Hypothalamus (tissue), 51 donors: ENCODE measurements at regions not wholly inside any gene's neighbourhood (a gene's known extent, or its start where the extent isn't known, plus 50 kb on each side); places are given as distances from the start of the nearest gene placed in this dataset.
"Not testable (repeated sequence)": the region's sequence is repeated elsewhere in the genome, so short reads cannot be mapped to it uniquely, and the experiment has no call there.

ENCODE experiments used
- DNase-seq, 51 donors: peaks; one replicate each; lab custom pipeline; 2025; lab: John Stamatoyannopoulos, UW

DNA sequence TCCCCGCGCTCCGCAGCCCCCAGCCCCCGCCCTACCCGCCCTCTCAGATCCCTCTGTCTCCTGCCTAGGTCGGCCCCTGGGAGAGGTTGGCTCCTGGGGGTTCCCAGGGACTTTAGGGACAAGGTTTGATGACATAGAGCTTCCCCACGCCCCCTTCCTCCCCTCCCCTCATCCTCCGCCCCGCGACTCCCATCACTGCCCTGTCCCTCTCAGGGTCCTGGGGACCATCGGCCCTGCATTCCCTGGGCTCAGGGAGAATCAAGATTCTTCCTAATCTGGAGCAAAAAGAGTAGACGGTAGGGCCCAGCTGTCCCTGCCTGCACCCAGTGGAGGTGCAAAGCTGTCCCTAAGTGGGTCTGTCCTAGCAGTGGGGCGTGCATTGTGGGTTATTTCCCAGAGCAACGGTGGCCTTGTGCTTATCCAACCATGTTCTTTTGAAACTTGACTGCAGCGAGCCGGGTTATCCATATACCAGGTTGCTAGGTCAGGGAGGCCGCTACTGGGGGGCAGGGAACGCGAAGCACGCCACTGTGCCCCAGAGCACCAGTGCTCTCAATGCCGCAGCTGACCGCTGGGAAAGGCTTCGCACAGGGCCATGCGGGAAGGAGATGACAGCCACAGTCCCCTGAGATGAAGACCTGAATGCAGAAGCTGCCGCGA lies 124.4 kb upstream of the PRMT8 start:
- DNase-seq: no peak

DNA sequence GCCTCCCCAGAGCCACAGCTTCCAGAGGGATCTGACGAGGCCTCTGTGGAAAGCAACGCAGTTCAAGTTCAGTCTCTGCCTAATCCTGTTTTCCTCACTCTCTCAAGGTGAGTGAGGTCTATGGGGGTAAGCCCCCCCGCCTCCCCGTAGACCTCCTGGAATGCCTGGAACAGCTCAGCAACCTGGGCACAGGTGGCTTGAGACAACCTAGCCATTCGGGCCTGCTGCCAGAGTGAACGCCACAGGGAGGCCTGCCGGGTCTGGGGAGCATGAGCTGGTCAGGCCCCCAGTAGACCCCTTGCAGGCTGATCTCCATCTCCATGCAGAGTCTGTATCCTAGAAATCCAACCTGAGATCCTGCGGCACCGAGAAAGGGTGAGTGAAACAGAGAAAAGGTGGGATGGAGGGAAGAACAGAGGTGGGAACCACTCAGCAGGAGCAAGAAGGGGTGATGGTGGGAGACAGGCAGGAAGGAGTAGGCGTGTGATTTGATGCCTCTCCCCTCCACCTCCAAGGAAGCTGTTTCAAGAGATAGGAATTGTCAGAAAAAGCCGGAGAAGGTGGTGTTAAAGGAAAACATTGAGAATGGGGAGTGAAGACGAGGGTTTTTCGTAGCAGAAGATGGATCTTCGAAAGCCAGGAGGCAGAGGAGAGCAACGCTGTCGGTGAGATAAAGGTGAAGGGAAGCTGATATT lies 123.1 kb upstream of the PRMT8 start:
- DNase-seq: no peak

DNA sequence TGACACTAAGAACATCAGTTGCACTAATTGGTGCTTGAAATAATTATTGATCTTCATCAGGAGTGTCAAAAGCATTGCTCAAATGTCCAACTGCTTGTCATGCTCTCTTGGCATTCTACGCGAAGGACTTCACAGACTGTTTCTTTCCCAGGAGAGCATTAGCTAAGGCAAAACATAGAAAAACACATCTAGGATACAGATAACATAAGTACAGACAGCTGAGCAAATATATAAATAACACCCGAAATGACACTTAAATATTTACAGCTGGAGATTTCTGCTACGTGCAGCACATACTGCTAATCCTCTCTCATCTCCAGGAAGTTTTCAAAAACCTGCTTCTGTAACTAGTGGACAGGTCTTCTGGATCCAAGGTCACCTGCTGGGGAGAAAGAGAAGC lies 120.0 kb upstream of the PRMT8 start:
- DNase-seq: no peak

DNA sequence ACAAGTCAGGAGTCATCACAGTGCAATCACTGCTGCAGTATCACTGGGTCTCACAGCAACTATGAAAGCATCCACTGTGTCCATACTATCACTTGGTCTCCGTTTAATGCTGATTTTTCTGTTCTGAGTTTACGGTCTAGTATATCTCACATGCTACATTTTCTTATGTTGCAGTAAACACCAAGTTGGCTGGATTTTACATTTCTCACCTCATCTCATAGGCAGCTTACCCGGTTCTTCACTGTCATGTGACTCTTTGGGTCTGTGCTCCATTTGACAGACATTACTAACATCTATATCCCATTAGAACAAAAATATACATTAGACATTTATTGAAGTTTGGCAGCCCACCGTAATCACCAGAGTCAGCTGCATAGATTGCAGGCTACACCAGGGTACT lies 115.7 kb upstream of the PRMT8 start:
- DNase-seq: no peak

DNA sequence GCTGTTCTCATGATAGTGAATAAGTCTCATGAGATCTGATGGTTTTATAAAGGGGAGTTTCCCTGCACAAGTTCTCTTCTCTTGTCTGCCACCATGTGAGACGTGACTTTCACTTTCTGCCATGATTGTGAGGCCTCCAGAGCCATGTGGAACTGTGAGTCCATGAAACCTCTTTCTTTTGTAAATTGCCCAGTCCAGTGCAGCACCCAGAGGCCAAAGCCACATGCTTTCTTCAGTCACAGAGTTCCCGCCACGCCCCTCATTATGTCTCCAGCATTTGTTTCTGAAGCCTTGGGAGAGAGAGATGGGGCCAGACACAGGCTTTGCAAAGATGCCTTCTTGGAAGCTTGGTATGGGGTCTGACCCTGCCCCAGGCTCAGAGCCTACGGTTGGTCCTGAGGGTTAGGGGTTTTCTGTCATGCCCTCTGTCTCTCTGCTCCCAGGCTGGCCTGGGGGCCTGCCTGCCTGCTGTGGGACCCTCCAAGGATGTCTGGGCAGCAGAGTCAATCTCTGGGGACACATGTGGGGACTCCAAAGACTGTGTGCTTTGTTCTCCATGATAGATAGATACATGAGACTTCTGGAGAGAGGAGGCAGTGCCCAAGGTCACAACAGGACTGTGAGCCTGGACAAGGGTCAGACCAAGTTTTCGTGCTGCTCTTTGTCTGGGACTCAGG lies 114.1 kb upstream of the PRMT8 start:
- DNase-seq: no peak

DNA sequence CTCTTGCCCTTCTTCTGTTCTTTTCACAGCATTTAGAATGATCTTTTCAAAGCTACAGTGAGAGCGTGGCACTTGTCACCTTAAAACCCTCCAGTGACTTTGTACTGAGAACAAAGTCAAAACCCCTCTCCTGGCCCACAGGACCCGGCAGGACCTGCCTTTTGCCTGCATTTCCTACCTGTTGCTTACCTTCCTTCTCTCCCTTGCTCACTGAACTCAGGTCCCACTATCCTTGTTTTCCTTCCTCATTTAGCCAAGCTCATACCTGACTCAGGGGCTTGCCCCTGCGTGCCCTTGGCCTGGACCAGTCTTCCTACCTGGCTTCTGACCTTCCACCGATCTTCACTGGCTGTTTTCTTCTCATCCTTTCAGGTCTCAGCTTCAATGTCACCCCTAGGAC lies 112.3 kb upstream of the PRMT8 start:
- DNase-seq: no peak

DNA sequence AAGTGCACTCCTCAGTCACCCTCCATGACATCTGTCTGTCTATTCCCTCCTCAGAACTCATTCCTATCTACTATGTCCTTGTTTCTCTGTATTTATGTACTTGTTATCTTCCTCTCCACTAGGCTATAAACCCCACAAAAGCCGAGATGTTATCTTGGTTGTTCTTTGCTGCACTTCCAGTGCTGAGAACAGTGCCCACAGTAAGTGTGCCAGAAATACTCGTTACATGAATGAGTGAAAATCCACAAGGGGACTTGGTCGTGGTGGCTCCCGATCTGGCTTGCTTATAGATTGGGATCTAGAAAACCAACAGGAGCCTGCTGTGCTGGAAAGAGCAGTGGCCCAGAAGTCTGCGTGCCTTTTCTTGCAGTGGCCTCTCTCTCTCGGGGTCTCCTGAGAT lies 111.9 kb upstream of the PRMT8 start:
- no peak for DNase-seq

DNA sequence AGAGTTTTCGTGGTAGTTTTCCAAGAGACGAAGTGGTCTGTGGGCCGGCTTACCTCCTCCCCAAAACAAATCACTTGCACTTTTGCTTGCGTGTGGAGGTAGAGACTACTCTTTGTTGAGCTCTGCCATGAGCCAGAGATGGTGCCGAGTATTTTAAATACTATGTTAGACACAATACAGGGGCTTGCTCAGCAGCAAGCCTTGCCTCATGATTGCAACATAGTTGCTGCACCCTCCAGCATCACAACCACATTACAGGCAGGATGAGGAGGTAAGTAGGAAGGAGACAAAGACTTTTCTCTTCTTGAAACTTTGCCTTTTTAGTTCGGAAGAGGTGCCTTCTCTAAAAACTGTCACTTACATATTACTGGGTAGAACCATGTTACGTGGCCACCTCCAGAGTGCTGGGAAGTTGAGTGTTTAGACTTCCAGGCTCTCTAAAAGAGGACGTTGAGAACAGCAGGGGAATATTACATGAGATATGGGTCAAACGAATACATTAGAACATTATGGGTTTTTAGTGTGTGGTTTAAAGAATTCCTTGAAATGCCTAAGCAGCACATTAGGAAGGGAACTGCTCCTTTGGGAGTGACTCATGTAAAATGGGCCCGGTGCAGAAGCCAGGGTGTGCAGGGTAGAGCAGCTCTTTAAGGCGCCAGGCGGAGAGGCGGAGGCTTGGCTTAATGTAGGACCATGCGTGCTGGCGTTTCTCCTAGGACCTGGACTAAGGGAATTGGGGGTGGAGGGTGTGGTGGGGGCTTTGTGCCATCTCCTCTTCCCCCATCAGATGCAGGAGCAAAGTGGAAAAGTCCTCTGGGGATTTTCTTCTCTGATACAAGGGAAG lies 110.6 kb upstream of the PRMT8 start:
- DNase-seq: no peak

DNA sequence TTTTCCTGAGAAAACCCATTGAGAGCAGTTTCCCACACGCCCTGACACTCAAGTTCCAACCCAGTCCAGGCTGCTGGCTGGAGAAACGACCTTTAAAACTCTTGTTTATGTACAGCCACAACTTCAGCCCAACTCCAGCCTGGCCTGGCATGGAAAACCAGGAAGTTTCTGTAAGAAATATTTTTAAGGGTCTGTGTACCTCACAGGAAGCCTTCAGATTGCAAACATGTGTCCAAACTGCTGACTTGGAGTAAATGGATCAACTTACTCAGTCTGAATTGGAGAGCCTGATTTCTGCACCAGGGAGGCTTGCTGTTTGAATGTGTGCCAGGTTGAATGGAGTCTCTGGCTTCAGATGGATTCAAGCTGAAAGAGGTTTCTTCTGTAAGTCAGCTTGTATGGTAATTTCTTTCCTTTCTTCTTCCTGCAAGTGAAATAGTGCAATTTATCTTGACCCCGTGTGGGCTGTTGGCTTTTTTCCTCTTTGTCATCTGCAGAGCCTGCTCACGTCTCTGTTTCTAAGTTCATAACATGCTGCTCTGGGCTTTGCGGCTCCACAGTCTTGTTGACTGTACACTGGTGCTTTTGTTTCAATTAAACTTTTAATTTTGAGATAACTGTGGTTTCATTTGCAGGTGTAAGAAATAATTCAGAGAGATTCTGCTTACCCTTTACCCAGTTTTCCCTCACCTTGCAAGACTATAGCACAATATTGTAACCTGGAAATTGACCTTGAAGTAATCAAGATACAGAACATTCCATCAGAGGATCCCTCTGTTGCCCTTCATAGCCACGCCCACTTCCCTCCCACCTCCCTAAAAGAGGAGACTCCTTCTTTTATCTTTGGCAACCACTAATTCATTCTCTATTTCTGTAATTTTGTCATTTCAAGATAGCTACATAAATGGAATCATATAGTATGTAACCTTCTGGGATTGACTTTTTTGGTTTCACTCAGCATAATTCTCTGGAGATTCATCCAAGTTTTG lies 109.7 kb upstream of the PRMT8 start:
- DNase-seq: no peak

DNA sequence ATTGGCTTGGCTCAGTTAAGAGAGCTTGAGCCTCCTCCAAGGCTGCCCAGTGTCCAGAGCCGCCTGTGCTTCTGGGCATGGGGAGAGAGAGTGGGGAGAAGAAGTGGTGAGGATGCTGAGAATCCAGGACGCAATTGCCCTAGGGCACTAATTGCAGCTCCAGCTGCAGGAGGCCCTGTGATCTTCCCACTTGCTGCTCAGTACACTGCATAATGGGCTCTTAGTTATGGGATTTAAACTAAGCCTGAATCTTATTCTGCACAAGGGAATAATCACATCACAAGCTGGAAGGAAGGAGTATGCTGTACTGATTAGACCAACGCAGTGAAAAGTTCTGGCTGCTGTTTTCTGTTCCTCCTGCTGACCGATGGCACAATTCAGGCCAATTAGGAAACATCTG lies 101.0 kb upstream of the PRMT8 start:
- no peak for DNase-seq

DNA sequence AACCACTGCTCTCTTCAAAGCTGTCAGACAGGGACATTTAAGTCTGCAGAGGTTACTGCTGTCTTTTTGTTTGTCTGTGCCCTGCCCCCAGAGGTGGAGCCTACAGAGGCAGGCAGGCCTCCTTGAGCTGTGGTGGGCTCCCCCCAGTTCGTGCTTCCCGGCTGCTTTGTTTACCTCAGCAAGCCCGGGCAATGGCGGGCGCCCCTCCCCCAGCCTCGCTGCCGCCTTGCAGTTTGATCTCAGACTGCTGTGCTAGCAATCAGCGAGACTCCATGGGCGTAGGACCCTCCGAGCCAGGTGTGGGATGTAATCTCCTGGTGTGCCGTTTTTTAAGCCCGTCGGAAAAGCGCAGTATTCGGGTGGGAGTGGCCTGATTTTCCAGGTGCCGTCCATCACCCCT lies 93.4 kb upstream of the PRMT8 start:
- not testable (repeated sequence) for DNase-seq

DNA sequence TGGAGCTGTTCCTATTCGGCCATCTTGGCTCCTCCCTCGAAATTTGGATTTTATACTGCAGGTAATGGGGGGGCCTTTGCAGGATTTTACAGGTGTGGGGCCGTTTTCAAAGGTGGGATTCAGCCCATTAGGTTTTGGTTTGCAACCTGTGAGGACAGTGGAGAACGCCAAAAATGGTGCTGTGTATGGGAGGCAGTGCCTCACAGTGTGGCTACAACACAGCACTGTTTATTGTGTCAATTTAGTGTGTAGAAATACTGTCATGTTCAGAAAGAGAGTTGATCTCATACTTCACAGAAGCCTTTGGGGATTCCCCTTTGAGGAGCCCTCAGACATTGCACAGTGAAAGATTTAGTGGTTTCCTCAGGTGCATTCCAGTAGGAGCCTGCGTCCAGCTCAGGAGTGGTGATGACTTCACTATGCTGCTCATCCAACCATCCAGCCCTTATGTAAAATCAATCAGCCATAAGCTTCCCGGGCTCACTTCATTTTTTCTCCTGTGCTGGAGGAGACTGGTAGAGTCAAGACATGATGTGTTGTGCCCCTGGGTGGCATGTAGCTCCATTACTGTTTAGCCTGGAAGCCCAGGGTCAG lies 92.7 kb upstream of the PRMT8 start:
- no peak for DNase-seq

DNA sequence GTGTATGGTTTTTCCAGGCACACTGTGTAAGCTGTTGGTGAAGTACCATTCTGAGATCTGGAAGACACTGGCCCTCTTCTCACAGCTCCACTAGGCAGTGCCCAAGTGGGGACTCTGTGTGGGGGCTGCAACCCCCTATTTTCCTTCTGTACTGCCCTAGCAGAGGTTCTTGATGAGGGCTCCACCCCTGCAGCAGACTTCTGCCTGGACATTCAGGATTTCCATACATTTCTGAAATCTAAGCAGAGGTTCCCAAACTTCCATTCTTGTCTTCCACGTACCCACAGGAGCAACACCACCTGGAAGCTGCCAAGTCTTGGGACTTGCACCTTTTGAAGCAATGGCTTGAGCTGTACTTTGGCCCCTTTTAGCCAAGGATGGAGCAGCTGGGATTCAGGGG lies 85.2 kb upstream of the PRMT8 start:
- DNase-seq: no peak

DNA sequence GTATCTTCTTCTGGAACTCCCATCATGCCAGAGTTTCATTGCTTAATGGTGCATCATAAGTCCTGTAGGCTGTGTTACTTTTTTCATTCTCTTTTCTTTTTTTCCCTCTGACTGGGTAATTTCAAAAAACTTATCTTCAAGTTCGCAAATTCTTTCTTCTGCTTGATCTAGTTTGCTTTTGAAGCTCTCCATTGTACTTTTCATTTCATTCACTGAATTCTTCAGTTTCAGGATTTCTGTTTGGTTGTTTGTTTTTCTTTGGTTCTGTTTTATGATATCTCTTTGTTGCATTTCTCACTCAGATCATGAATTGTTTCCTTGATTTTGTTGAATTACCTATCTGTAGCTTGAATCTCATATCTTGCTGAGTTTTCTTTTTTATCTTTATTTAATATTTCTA lies 83.3 kb upstream of the PRMT8 start:
- no peak for DNase-seq

DNA sequence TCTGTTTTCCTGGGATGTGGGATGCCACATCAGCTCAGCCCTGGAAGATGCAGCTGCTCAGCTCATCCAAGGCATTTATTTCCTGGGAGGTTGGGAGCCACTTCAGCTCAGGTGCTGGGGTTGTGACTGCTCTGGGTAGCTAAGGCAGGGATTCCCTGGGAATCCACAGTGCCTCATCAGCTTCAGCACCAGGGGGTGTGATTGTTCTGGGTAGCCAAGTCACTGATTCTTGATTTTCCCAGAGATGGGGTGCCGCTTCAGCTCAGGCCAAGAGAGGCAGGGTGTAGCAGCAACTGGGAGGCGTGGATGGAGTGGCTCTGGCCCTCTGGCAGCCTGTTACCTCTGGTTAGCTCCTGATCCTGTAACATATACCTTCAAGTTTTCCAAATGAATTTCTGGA lies 81.3 kb upstream of the PRMT8 start:
- no peak for DNase-seq

DNA sequence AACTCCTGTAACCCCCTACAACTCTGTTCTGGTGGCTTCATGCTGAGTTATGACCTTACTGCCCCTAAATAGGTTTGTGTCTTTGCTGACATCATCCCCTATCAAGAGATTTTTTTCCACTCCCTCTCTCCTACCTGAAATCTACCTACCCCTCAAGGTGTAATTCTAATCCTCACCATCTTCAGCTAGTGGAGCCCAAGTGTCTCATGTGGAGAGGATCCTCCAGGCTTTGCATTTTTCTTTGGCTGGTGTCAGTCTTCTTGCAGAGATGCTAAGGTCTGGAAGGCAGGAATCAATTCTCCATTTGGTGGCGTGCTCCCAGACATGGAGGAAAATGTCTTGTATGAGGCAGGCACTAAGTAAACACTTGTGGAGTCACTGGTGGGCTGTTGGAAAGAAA lies 74.8 kb upstream of the PRMT8 start:
- DNase-seq: no peak

DNA sequence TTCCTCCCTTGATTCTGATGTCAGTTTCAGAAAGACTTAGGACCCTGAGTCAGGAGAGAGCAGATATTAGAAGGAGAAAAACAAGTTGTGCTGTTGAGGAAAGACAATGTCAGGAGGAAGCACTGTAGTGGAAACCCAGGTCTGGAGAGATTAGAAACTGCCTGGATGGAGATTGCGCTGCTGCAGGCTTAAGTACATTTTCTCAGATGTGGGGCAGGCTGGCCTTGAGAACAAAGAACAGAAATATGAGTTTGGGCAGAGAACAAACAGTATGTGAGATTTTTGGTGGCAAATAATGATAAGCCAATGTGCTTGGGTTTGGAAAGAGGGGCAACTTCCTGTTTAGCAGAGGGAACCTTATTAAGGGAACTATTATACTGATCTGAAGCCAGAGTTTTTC lies 74.3 kb upstream of the PRMT8 start:
- no peak for DNase-seq

DNA sequence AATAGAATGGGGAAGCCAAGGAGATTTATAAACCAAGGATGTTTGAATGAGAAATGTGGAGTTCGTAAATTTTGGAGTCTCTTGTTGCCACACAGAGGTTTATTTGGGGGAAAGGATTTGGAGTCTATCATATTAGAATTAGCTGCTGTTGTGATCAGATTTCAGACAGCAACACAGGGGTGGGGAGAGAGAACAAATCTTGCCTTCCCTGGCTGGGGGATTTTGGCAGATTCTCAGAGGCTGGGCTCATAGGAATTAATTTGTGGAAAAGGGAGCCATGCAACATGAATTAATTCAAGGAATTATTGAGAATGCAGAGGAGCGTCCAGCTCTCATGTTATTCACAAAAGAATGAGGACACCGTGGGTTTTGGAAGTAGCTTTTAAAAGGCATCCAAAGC lies 73.9 kb upstream of the PRMT8 start:
- DNase-seq: no peak

DNA sequence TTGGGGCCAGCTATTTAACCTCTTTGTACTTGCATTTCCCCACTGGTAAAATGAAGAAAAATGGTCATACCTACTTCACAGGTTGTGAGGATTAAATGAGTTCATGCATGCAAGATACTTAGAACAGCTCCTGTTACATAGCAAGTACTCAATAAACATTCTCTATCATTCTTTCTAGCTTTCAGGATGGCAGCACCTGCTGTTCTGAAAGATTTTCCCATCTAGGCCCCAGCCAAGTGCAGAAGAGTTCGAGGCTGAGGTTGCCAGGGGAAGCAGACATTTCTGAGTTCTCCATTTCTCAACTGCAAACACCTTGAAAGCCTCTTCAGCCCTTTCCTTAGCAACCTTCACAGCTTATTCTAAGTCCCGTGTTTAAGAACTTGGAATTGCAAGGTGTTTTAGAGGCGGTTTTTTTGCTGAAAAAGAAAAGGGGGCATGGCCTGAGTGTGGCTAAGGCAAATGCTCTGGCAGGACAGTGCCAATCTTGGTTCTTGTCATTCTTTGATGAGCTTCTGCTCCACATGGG lies 73.0 kb upstream of the PRMT8 start:
- DNase-seq: no peak
